Progenitor cell of endocrine pancreas (in vitro differentiated cells): ENCODE measurements at regions not wholly inside any gene's neighbourhood (a gene's known extent, or its start where the extent isn't known, plus 50 kb on each side); places are given as distances from the start of the nearest gene placed in this dataset.
"Not testable (repeated sequence)": the region's sequence is repeated elsewhere in the genome, so short reads cannot be mapped to it uniquely, and the experiment has no call there.

Experiments
- DNase-seq: peaks from one replicate; pipeline ENCODE4 v3.0.0; 2021; ENCODE audit warnings: low spot score; ENCODE audit not compliant: unreplicated experiment
- H3K27ac Mint-ChIP-seq: 2 replicates; pipeline ENCODE4 v1.8.0; 2021; ENCODE audit warnings: mild to moderate bottlenecking, moderate library complexity, mixed read lengths
- H3K27me3 Mint-ChIP-seq: 2 replicates; pipeline ENCODE4 v1.8.0; 2021; ENCODE audit warnings: mixed read lengths
- H3K36me3 Mint-ChIP-seq: 2 replicates; pipeline ENCODE4 v1.8.0; 2022; ENCODE audit warnings: mixed read lengths; ENCODE audit not compliant: insufficient read depth
- H3K4me1 Mint-ChIP-seq: 2 replicates; pipeline ENCODE4 v1.8.0; 2021; ENCODE audit warnings: low read depth, mixed read lengths
- H3K4me3 Mint-ChIP-seq: 2 replicates; pipeline ENCODE4 v1.8.0; 2021; ENCODE audit warnings: low read depth, mild to moderate bottlenecking, moderate library complexity, mixed read lengths
- H3K9me3 Mint-ChIP-seq: 2 replicates; pipeline ENCODE4 v1.8.0; 2021; ENCODE audit warnings: low read depth, mixed read lengths
- CTCF ChIP-seq: fragments of 200-600 bp; sonication (generic); IDR thresholded peaks from one replicate; pipeline ENCODE4 v1.5.0; 2021; ENCODE audit warnings: antibody characterized with exemption, mild to moderate bottlenecking; ENCODE audit not compliant: unreplicated experiment

GRCh38 chrX:143998261-143998660 lies 114.4 kb downstream of the UBE2NL start:
- H3K27ac Mint-ChIP-seq, result no peak overlapping the region
- no peak overlapping the region for H3K4me3 Mint-ChIP-seq
- H3K27me3 Mint-ChIP-seq, result no peaks in the 10 kb centered on the region
- peaks cover 37% of the 10 kb centered on the region for H3K9me3 Mint-ChIP-seq
- peaks cover 1% of the 10 kb centered on the region for H3K4me1 Mint-ChIP-seq
- DNase-seq, result no peak
- no peaks in the 10 kb centered on the region for H3K36me3 Mint-ChIP-seq
- TF ChIP-seq CTCF, result no peak

- Mint-ChIP-seq H3K27me3 (no peaks in the 10 kb centered on the region), H3K4me3 (no peak overlapping the region), H3K27ac (no peak overlapping the region), H3K4me1 (peaks cover 1% of the 10 kb centered on the region), H3K36me3 (no peaks in the 10 kb centered on the region), H3K9me3 (peaks cover 36% of the 10 kb centered on the region)
- DNase-seq, result no peak
- no peak for TF ChIP-seq CTCF
These were observed 122.9 kb downstream of the UBE2NL start for GRCh38 chrX:144006811-144007210.

GRCh38 chrX:144040793-144041192 lies 156.9 kb downstream of the UBE2NL start:
- Mint-ChIP-seq H3K9me3 (peaks cover 22% of the 10 kb centered on the region), H3K27me3 (no peaks in the 10 kb centered on the region), H3K27ac (no peak overlapping the region), H3K4me3 (no peak overlapping the region), H3K4me1 (no peaks in the 10 kb centered on the region), H3K36me3 (no peaks in the 10 kb centered on the region)
- TF ChIP-seq CTCF, result no peak
- no peak for DNase-seq

GRCh38 chrX:144042271-144042670 lies 158.4 kb downstream of the UBE2NL start:
- no peak for TF ChIP-seq CTCF
- no peaks in the 10 kb centered on the region for H3K4me1 Mint-ChIP-seq
- no peak overlapping the region for H3K4me3 Mint-ChIP-seq
- no peaks in the 10 kb centered on the region for H3K36me3 Mint-ChIP-seq
- no peak for DNase-seq
- no peaks in the 10 kb centered on the region for H3K27me3 Mint-ChIP-seq
- H3K27ac Mint-ChIP-seq, result no peak overlapping the region
- H3K9me3 Mint-ChIP-seq, result peaks cover 28% of the 10 kb centered on the region

GRCh38 chrX:144075432-144075831 lies 191.6 kb downstream of the UBE2NL start:
- no peak for TF ChIP-seq CTCF
- Mint-ChIP-seq H3K27me3 (no peaks in the 10 kb centered on the region), H3K36me3 (no peaks in the 10 kb centered on the region), H3K4me3 (no peak overlapping the region), H3K9me3 (no peaks in the 10 kb centered on the region), H3K27ac (no peak overlapping the region), H3K4me1 (no peaks in the 10 kb centered on the region)
- DNase-seq, result no peak

- H3K9me3 Mint-ChIP-seq, H3K36me3 Mint-ChIP-seq, H3K4me3 Mint-ChIP-seq, H3K4me1 Mint-ChIP-seq, H3K27ac Mint-ChIP-seq, DNase-seq, H3K27me3 Mint-ChIP-seq: not testable (repeated sequence)
These were observed 198.4 kb downstream of the UBE2NL start for GRCh38 chrX:144082237-144082636.

GRCh38 chrX:144089674-144090073 lies 205.8 kb downstream of the UBE2NL start:
- not testable (repeated sequence) for H3K36me3 Mint-ChIP-seq, H3K27me3 Mint-ChIP-seq, DNase-seq, H3K4me1 Mint-ChIP-seq, H3K4me3 Mint-ChIP-seq, H3K9me3 Mint-ChIP-seq, H3K27ac Mint-ChIP-seq

- H3K4me3 Mint-ChIP-seq, H3K9me3 Mint-ChIP-seq, H3K36me3 Mint-ChIP-seq, H3K27me3 Mint-ChIP-seq, H3K27ac Mint-ChIP-seq, H3K4me1 Mint-ChIP-seq, DNase-seq: not testable (repeated sequence)
These were observed 208.2 kb downstream of the UBE2NL start for GRCh38 chrX:144092116-144092515.

GRCh38 chrX:144119490-144119889 lies 235.6 kb downstream of the UBE2NL start:
- not testable (repeated sequence) for H3K27me3 Mint-ChIP-seq, H3K27ac Mint-ChIP-seq, H3K4me3 Mint-ChIP-seq, H3K36me3 Mint-ChIP-seq, H3K9me3 Mint-ChIP-seq, H3K4me1 Mint-ChIP-seq, DNase-seq
